Neuronal stem cell (in vitro differentiated cells): ENCODE measurements at regions not wholly inside any gene's neighbourhood (a gene's known extent, or its start where the extent isn't known, plus 50 kb on each side); places are given as distances from the start of the nearest gene placed in this dataset.

Experiments
- DNase-seq: peaks from one replicate; pipeline ENCODE4 v3.0.0-alpha.2; 2013; ENCODE audit warnings: low spot score
- H2AFZ ChIP-seq: one replicate; pipeline ENCODE4 v1.6.1; 2013; ENCODE audit warnings: mild to moderate bottlenecking, low read length, inconsistent platforms
- H2AK5ac ChIP-seq: 2 replicates; pipeline ENCODE4 v1.6.1; 2013; ENCODE audit warnings: low read depth, mild to moderate bottlenecking, inconsistent platforms, low read length, moderate library complexity, mixed read lengths
- H2BK120ac ChIP-seq: 2 replicates; pipeline ENCODE4 v1.6.1; 2013; ENCODE audit warnings: low read depth, mild to moderate bottlenecking, inconsistent platforms, low read length, moderate library complexity, mixed read lengths
- H2BK12ac ChIP-seq: one replicate; pipeline ENCODE4 v1.6.1; 2013; ENCODE audit warnings: low read length, inconsistent platforms
- H2BK15ac ChIP-seq: 2 replicates; pipeline ENCODE4 v1.6.1; 2013; ENCODE audit warnings: mild to moderate bottlenecking, low read length, inconsistent platforms, mixed read lengths
- H2BK5ac ChIP-seq: one replicate; pipeline ENCODE4 v1.6.1; 2013; ENCODE audit warnings: inconsistent platforms, mild to moderate bottlenecking, low read length, moderate library complexity
- H3K14ac ChIP-seq: one replicate; pipeline ENCODE4 v1.6.1; 2013; ENCODE audit warnings: low read length, inconsistent platforms
- H3K18ac ChIP-seq: 2 replicates; pipeline ENCODE4 v1.6.1; 2013; ENCODE audit warnings: low read length, inconsistent platforms
- H3K23ac ChIP-seq: 2 replicates; pipeline ENCODE4 v1.6.1; 2013; ENCODE audit warnings: low read depth, mild to moderate bottlenecking, mixed read lengths, low read length, inconsistent platforms; ENCODE audit not compliant: poor library complexity
- H3K27ac ChIP-seq: replicated peaks from 3 replicates; pipeline ENCODE4 v1.5.1; 2013; ENCODE audit warnings: low read length, inconsistent platforms
- H3K27me3 ChIP-seq, 3 experiments: 2 replicates each; pipeline ENCODE4 v1.6.1; 2013; ENCODE audit warnings: low read length in 3 of 3, mild to moderate bottlenecking in 2 of 3, inconsistent platforms in 1 of 3, low read depth in 1 of 3, mixed read lengths in 1 of 3, moderate library complexity in 1 of 3; ENCODE audit not compliant: control insufficient read depth in 3 of 3, insufficient read depth in 3 of 3
- H3K36me3 ChIP-seq, 2 donors: replicated peaks in 1 of 2; 2 replicates each; pipeline ENCODE4 v1.6.1; 2013; ENCODE audit warnings: low read length in 2 of 2; ENCODE audit not compliant: control insufficient read depth in 2 of 2, insufficient read depth in 2 of 2
- H3K4ac ChIP-seq: 2 replicates; pipeline ENCODE4 v1.6.1; 2013; ENCODE audit warnings: inconsistent platforms, mild to moderate bottlenecking, low read length, moderate library complexity
- H3K4me1 ChIP-seq, 2 donors: 1 replicate in 1 of 2; 2 replicates in 1 of 2; pipeline ENCODE4 v1.6.1; 2013; ENCODE audit warnings: low read length in 2 of 2, low read depth in 1 of 2; ENCODE audit not compliant: control insufficient read depth in 2 of 2, insufficient read depth in 1 of 2
- H3K4me2 ChIP-seq: one replicate; pipeline ENCODE4 v1.6.1; 2013; ENCODE audit warnings: mild to moderate bottlenecking, low read length, inconsistent platforms; ENCODE audit not compliant: insufficient read depth, poor library complexity, severe bottlenecking
- H3K4me3 ChIP-seq, 2 donors: 2 replicates each; pipeline ENCODE4 v1.5.1; 2013; ENCODE audit warnings: low read length in 2 of 2, mild to moderate bottlenecking in 2 of 2, inconsistent platforms in 1 of 2, moderate library complexity in 1 of 2
- H3K79me1 ChIP-seq: one replicate; pipeline ENCODE4 v1.6.1; 2013; ENCODE audit warnings: low read depth, mild to moderate bottlenecking, inconsistent platforms, low read length, moderate library complexity
- H3K9ac ChIP-seq: one replicate; pipeline ENCODE4 v1.6.1; 2013; ENCODE audit warnings: mild to moderate bottlenecking, low read depth, low read length, inconsistent platforms; ENCODE audit not compliant: poor library complexity
- H3K9me3 ChIP-seq, 2 donors: replicated peaks in 1 of 2; 2 replicates each; pipeline versions ENCODE3 to v1.6.1; 2013; ENCODE audit warnings: low read length in 2 of 2, mild to moderate bottlenecking in 2 of 2, inconsistent platforms in 1 of 2, low read depth in 1 of 2, mixed read lengths in 1 of 2, moderate library complexity in 1 of 2; ENCODE audit not compliant: control insufficient read depth in 2 of 2, insufficient read depth in 1 of 2
- H4K8ac ChIP-seq: one replicate; pipeline ENCODE4 v1.6.1; 2013; ENCODE audit warnings: low read depth, mild to moderate bottlenecking, inconsistent platforms, low read length, moderate library complexity
- H4K91ac ChIP-seq: one replicate; pipeline ENCODE4 v1.6.1; 2013; ENCODE audit warnings: low read length, low read depth, mild to moderate bottlenecking, inconsistent platforms; ENCODE audit not compliant: poor library complexity
- WGBS, 2 donors: extraction: QIAGEN DNeasy Blood & Tissue Kit; methylation state at CpG; one replicate each; pipeline ENCODE4 v1.1.7; 2013; ENCODE audit warnings: missing lambda C conversion rate in 2 of 2, mixed read lengths in 1 of 2; ENCODE audit not compliant: insufficient read length in 2 of 2, insufficient replicate concordance in 1 of 2; ENCODE audit errors: extremely low coverage in 2 of 2; 5-methylcytosine and 5-hydroxymethylcytosine counted together

DNA sequence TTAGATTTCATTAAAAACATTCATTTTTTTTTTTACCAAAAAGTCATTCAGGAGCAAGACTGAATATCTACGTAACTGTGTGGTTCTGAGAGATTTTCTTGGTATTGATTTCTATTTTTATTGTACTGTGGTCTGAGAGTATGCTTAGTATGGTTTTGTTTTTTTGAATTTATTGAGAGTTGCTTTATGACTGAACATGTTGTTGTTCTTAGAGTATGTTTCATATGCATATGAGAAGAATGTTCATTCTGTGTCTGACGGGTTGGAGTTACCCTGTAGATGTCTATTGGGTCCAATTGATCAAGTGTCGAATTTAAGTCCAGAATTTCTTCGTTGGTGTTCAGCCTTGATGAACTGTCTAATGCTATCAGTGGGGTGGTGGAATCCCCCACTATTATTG lies 306.0 kb upstream of the KCNJ16 start:
- Histone ChIP-seq H3K36me3 (no peaks in the 10 kb centered on the region), H2BK15ac (no peak overlapping the region), H4K8ac (no peak overlapping the region), H3K9me3 (peaks cover 0 to 4% of the 10 kb centered on the region in 2 donors), H4K91ac (no peak overlapping the region), H3K14ac (no peak overlapping the region), H3K4me3 (no peak overlapping the region), H3K79me1 (no peaks in the 10 kb centered on the region), H2AK5ac (no peak overlapping the region), H2AFZ (no peak overlapping the region), H3K27ac (no peak overlapping the region), H3K27me3 (no peaks in the 10 kb centered on the region), H3K18ac (no peak overlapping the region), H3K4me1 (no peaks in the 10 kb centered on the region), H3K9ac (no peak overlapping the region), H3K23ac (no peak overlapping the region), H3K4ac (no peak overlapping the region), H2BK5ac (no peak overlapping the region), H2BK120ac (no peak overlapping the region), H2BK12ac (no peak overlapping the region), H3K4me2 (no peak overlapping the region)
- no CpG with 5 or more reads among the region's 4 CpGs for WGBS, 2 donors
- no peak for DNase-seq

DNA sequence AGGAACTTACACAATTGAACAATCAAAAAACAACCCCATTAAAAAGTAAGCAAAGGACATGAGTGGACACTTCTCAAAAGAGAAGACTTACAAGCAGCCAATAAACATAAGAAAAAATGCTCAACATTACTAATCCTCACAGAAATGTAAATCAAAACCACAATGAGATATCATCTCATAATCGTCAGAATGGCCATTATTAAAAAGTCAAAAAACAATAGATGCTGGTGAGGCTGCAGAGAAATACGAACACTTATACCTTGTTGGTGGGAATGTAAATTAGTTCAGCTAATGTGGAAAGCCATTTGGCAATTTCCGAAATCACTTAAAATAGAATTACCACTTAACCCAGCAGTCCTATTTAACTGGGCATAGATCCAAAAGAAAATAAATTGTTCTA lies 301.9 kb upstream of the KCNJ16 start:
- Histone ChIP-seq H2AFZ (no peak overlapping the region), H3K9ac (no peak overlapping the region), H3K27me3 (no peaks in the 10 kb centered on the region), H3K79me1 (no peaks in the 10 kb centered on the region), H2BK5ac (no peak overlapping the region), H3K27ac (no peak overlapping the region), H3K4me1 (no peaks in the 10 kb centered on the region), H3K4ac (no peak overlapping the region), H2BK120ac (no peak overlapping the region), H3K4me3 (no peak overlapping the region), H2BK15ac (no peak overlapping the region), H2BK12ac (no peak overlapping the region), H3K14ac (no peak overlapping the region), H3K36me3 (no peaks in the 10 kb centered on the region), H3K9me3 (peaks cover 0 to 4% of the 10 kb centered on the region in 2 donors), H3K4me2 (no peak overlapping the region), H2AK5ac (no peak overlapping the region), H4K91ac (no peak overlapping the region), H3K18ac (no peak overlapping the region), H3K23ac (no peak overlapping the region), H4K8ac (no peak overlapping the region)
- no peak for DNase-seq
- no CpG with 5 or more reads among the region's 3 CpGs for WGBS, 2 donors

DNA sequence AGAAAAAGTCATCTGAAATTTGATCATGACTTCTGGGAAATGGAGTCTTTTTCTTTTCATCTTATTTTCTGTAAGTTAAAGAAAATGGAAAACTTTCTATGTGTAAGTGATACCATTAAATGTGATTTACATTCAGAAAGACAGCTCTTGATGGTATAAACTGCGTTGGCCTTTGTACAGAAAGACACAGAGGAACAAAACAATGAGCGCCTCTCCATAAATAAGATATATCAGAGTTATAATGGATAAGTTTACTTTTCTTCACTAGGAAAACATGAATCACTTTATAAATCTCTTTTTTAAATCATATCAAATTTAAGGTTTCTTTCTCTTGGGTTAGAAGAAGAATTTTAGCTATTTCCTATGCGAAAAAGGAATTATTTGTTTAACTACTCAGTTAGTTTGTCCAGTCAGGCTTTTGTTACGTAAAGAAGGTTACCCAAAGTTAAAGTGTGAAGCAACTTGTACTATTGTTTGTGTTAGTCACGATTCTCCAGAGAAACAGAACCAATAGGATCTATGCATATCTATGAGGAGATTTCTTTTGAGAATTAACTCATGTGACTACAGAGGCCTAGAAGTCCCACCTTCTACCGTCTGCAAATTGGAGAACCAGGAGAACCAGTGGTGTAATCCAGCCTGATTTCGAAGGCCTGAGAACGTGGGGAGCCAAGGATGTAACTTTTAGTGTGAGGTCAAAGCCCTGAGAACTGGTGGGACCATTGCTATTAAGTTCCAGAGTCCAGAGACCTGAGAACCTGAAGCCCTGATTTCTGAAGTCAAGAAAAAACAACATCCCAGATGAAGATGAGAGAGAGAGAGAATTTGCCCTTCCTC lies 295.4 kb upstream of the KCNJ16 start:
- WGBS, 2 donors: no CpG with 5 or more reads among the region's 8 CpGs
- H3K79me1 ChIP-seq: no peaks in the 10 kb centered on the region
- no peak for DNase-seq

DNA sequence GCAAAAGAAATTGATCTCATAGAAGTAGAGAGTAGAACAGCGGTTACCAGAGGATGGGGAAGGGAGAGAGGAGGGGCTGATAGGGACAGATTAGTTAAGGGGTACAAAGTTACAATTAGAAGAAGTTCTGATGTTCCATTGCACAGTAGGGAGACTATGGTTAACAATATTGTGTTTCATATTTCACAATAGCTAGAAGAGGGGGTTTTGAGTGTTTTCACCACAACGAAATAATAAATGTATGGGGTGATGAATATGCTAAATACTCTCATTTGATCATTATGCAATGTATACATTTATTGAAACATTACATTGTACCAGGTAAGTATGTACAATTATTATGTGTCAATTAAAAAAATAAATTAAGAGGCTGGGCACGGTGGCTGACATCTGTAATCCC lies 291.2 kb upstream of the KCNJ16 start:
- H4K91ac ChIP-seq: no peak overlapping the region
- H2BK5ac ChIP-seq: no peak overlapping the region
- WGBS, 2 donors: no CpG with 5 or more reads among the region's 3 CpGs
- H3K18ac ChIP-seq: no peak overlapping the region
- no peaks in the 10 kb centered on the region for H3K79me1 ChIP-seq
- H3K4me1 ChIP-seq: no peaks in the 10 kb centered on the region
- H4K8ac ChIP-seq: no peak overlapping the region
- no peak overlapping the region for H2BK120ac ChIP-seq
- no peaks in the 10 kb centered on the region for H3K36me3 ChIP-seq
- no peak overlapping the region for H3K14ac ChIP-seq
- peaks cover 0 to 3% of the 10 kb centered on the region in 2 donors for H3K9me3 ChIP-seq
- H2BK15ac ChIP-seq: no peak overlapping the region
- H3K27ac ChIP-seq: no peak overlapping the region
- H3K4me2 ChIP-seq: no peak overlapping the region
- H3K4ac ChIP-seq: no peak overlapping the region
- H3K4me3 ChIP-seq: no peak overlapping the region
- no peak overlapping the region for H3K23ac ChIP-seq
- H3K27me3 ChIP-seq: no peaks in the 10 kb centered on the region
- no peak overlapping the region for H3K9ac ChIP-seq
- H2AK5ac ChIP-seq: no peak overlapping the region
- no peak overlapping the region for H2BK12ac ChIP-seq
- no peak for DNase-seq
- no peak overlapping the region for H2AFZ ChIP-seq

More for the DNA sequence above, 295.4 kb upstream of the KCNJ16 start:
- no peaks in the 10 kb centered on the region for H3K4me1 ChIP-seq
- no peaks in the 10 kb centered on the region for H3K36me3 ChIP-seq
- H3K14ac ChIP-seq: no peak overlapping the region
- no peak overlapping the region for H3K4ac ChIP-seq
- H2BK15ac ChIP-seq: no peak overlapping the region
- no peak overlapping the region for H3K23ac ChIP-seq
- H2BK5ac ChIP-seq: no peak overlapping the region
- H3K27ac ChIP-seq: no peak overlapping the region
- no peak overlapping the region for H3K4me2 ChIP-seq
- H3K9me3 ChIP-seq: peaks cover 0 to 3% of the 10 kb centered on the region in 2 donors
- H3K9ac ChIP-seq: no peak overlapping the region
- peak overlapping the region; percentile 5 for H2AFZ ChIP-seq
- H4K91ac ChIP-seq: no peak overlapping the region
- H2BK12ac ChIP-seq: no peak overlapping the region
- no peak overlapping the region for H3K4me3 ChIP-seq
- H4K8ac ChIP-seq: no peak overlapping the region
- no peaks in the 10 kb centered on the region for H3K27me3 ChIP-seq
- no peak overlapping the region for H2BK120ac ChIP-seq
- no peak overlapping the region for H3K18ac ChIP-seq
- H2AK5ac ChIP-seq: no peak overlapping the region
